Activated naive CD4-positive, alpha-beta T cell treated with anti-CD3 and anti-CD28 coated beads, Interleukin-2, amount 10 ng/mL, durations not matched to agents 7 days and 5 days (primary cell): ENCODE measurements at regions not wholly inside any gene's neighbourhood (a gene's known extent, or its start where the extent isn't known, plus 50 kb on each side); places are given as distances from the start of the nearest gene placed in this dataset.

ENCODE experiments used
- CTCF ChIA-PET: fragments of 350-600 bp; sonication (Branson Sonifier 250); formaldehyde crosslinking; loops from one replicate; lab custom pipeline; 2021; ENCODE audit warnings: antibody characterized with exemption; lab: Charles Lee
- DNase-seq: peaks from one replicate; pipeline ENCODE4 v3.0.0-alpha.2; 2020
- H3K27ac Mint-ChIP-seq: one replicate; pipeline ENCODE4 v1.8.0; 2021; ENCODE audit warnings: mild to moderate bottlenecking, moderate library complexity, mixed read lengths
- H3K27me3 Mint-ChIP-seq: one replicate; pipeline ENCODE4 v1.8.0; 2021; ENCODE audit warnings: mild to moderate bottlenecking, mixed read lengths
- H3K36me3 Mint-ChIP-seq: one replicate; pipeline ENCODE4 v1.8.0; 2021; ENCODE audit warnings: mixed read lengths
- H3K4me1 Mint-ChIP-seq: one replicate; pipeline ENCODE4 v1.8.0; 2021; ENCODE audit warnings: mixed read lengths
- H3K4me3 Mint-ChIP-seq: one replicate; pipeline ENCODE4 v1.8.0; 2021; ENCODE audit warnings: mild to moderate bottlenecking, moderate library complexity, mixed read lengths
- H3K9me3 Mint-ChIP-seq: one replicate; pipeline ENCODE4 v1.8.0; 2021; ENCODE audit warnings: mixed read lengths

GRCh38 chr1:29488086-29488793 lies 251.9 kb downstream of the PTPRU start:
- no peaks in the 10 kb centered on the region for H3K27me3 Mint-ChIP-seq
- no peaks in the 10 kb centered on the region for H3K36me3 Mint-ChIP-seq
- no peak overlapping the region for H3K27ac Mint-ChIP-seq
- H3K9me3 Mint-ChIP-seq = no peaks in the 10 kb centered on the region
- no peak overlapping the region for H3K4me3 Mint-ChIP-seq
- DNase-seq = no peak
- CTCF ChIA-PET = no interaction called here
- no peaks in the 10 kb centered on the region for H3K4me1 Mint-ChIP-seq

GRCh38 chr1:29487291-29487690 lies 251.0 kb downstream of the PTPRU start:
- Mint-ChIP-seq H3K27ac (no peak overlapping the region), H3K4me3 (no peak overlapping the region), H3K27me3 (peaks cover 7% of the 10 kb centered on the region), H3K9me3 (no peaks in the 10 kb centered on the region), H3K4me1 (no peaks in the 10 kb centered on the region), H3K36me3 (no peaks in the 10 kb centered on the region)
- DNase-seq = no peak
- CTCF ChIA-PET = no interaction called here

- no peak for DNase-seq
- Mint-ChIP-seq H3K27me3 (peaks cover 7% of the 10 kb centered on the region), H3K4me3 (no peak overlapping the region), H3K36me3 (no peaks in the 10 kb centered on the region), H3K4me1 (no peaks in the 10 kb centered on the region), H3K27ac (no peak overlapping the region), H3K9me3 (no peaks in the 10 kb centered on the region)
- CTCF ChIA-PET = no interaction called here
These were observed 249.0 kb downstream of the PTPRU start for GRCh38 chr1:29485096-29485925.

- no peaks in the 10 kb centered on the region for H3K36me3 Mint-ChIP-seq
- no peak for DNase-seq
- no peak overlapping the region for H3K4me3 Mint-ChIP-seq
- H3K27me3 Mint-ChIP-seq = peaks cover 24% of the 10 kb centered on the region
- H3K9me3 Mint-ChIP-seq = no peaks in the 10 kb centered on the region
- H3K4me1 Mint-ChIP-seq = no peaks in the 10 kb centered on the region
- CTCF ChIA-PET = no interaction called here
- no peak overlapping the region for H3K27ac Mint-ChIP-seq
These were observed 246.7 kb downstream of the PTPRU start for GRCh38 chr1:29482991-29483390.

GRCh38 chr1:29482064-29482463 lies 245.7 kb downstream of the PTPRU start:
- H3K4me3 Mint-ChIP-seq = no peak overlapping the region

GRCh38 chr1:29481031-29481430 lies 244.7 kb downstream of the PTPRU start:
- H3K4me1 Mint-ChIP-seq = no peaks in the 10 kb centered on the region
- no peak overlapping the region for H3K27ac Mint-ChIP-seq
- H3K36me3 Mint-ChIP-seq = no peaks in the 10 kb centered on the region
- no peak overlapping the region for H3K4me3 Mint-ChIP-seq
- DNase-seq = no peak
- H3K9me3 Mint-ChIP-seq = no peaks in the 10 kb centered on the region
- peaks cover 34% of the 10 kb centered on the region for H3K27me3 Mint-ChIP-seq
- CTCF ChIA-PET = no interaction called here

More at GRCh38 chr1:29482064-29482463, 245.7 kb downstream of the PTPRU start:
- Mint-ChIP-seq H3K27ac (no peak overlapping the region), H3K4me1 (no peaks in the 10 kb centered on the region), H3K9me3 (no peaks in the 10 kb centered on the region), H3K36me3 (no peaks in the 10 kb centered on the region), H3K27me3 (peaks cover 34% of the 10 kb centered on the region)
- CTCF ChIA-PET = no interaction called here
- no peak for DNase-seq

GRCh38 chr1:29478879-29479278 lies 242.6 kb downstream of the PTPRU start:
- no peak for DNase-seq
- Mint-ChIP-seq H3K27ac (no peak overlapping the region), H3K27me3 (peaks cover 44% of the 10 kb centered on the region), H3K36me3 (no peaks in the 10 kb centered on the region), H3K4me1 (no peaks in the 10 kb centered on the region), H3K4me3 (no peak overlapping the region), H3K9me3 (no peaks in the 10 kb centered on the region)
- CTCF ChIA-PET = no interaction called here

GRCh38 chr1:29478151-29478791 lies 241.9 kb downstream of the PTPRU start:
- Mint-ChIP-seq H3K9me3 (no peaks in the 10 kb centered on the region), H3K27ac (no peak overlapping the region), H3K36me3 (no peaks in the 10 kb centered on the region), H3K27me3 (peaks cover 44% of the 10 kb centered on the region), H3K4me3 (no peak overlapping the region), H3K4me1 (no peaks in the 10 kb centered on the region)
- DNase-seq = no peak
- CTCF ChIA-PET = no interaction called here

GRCh38 chr1:29475326-29475725 lies 239.0 kb downstream of the PTPRU start:
- Mint-ChIP-seq H3K4me3 (no peak overlapping the region), H3K27me3 (peaks cover 45% of the 10 kb centered on the region), H3K4me1 (no peaks in the 10 kb centered on the region), H3K27ac (no peak overlapping the region), H3K9me3 (no peaks in the 10 kb centered on the region), H3K36me3 (no peaks in the 10 kb centered on the region)
- CTCF ChIA-PET = no interaction called here
- DNase-seq = no peak

GRCh38 chr1:29474274-29475244 lies 238.2 kb downstream of the PTPRU start:
- CTCF ChIA-PET = no interaction called here
- Mint-ChIP-seq H3K36me3 (no peaks in the 10 kb centered on the region), H3K27ac (no peak overlapping the region), H3K4me1 (no peaks in the 10 kb centered on the region), H3K9me3 (no peaks in the 10 kb centered on the region), H3K27me3 (peaks cover 41% of the 10 kb centered on the region), H3K4me3 (no peak overlapping the region)
- DNase-seq = no peak

- Mint-ChIP-seq H3K9me3 (no peaks in the 10 kb centered on the region), H3K27me3 (peaks cover 31% of the 10 kb centered on the region), H3K4me3 (no peak overlapping the region), H3K4me1 (no peaks in the 10 kb centered on the region), H3K36me3 (no peaks in the 10 kb centered on the region), H3K27ac (no peak overlapping the region)
- DNase-seq = no peak
- CTCF ChIA-PET = no interaction called here
These were observed 237.0 kb downstream of the PTPRU start for GRCh38 chr1:29473161-29473855.

- CTCF ChIA-PET = no interaction called here
- no peak for DNase-seq
- no peaks in the 10 kb centered on the region for H3K4me1 Mint-ChIP-seq
- no peaks in the 10 kb centered on the region for H3K36me3 Mint-ChIP-seq
- H3K27ac Mint-ChIP-seq = no peak overlapping the region
- no peaks in the 10 kb centered on the region for H3K9me3 Mint-ChIP-seq
- no peak overlapping the region for H3K4me3 Mint-ChIP-seq
- peaks cover 22% of the 10 kb centered on the region for H3K27me3 Mint-ChIP-seq
These were observed 235.4 kb downstream of the PTPRU start for GRCh38 chr1:29471487-29472313.

- CTCF ChIA-PET = no interaction called here
- Mint-ChIP-seq H3K9me3 (no peaks in the 10 kb centered on the region), H3K27me3 (peaks cover 22% of the 10 kb centered on the region), H3K4me3 (no peak overlapping the region), H3K36me3 (no peaks in the 10 kb centered on the region), H3K4me1 (no peaks in the 10 kb centered on the region), H3K27ac (no peak overlapping the region)
- no peak for DNase-seq
These were observed 234.4 kb downstream of the PTPRU start for GRCh38 chr1:29470788-29471119.
